Suppressor macrophage treated with lipopolysaccharide for 4 hours (primary cell): ENCODE measurements at regions not wholly inside any gene's neighbourhood (a gene's known extent, or its start where the extent isn't known, plus 50 kb on each side); places are given as distances from the start of the nearest gene placed in this dataset.
"Not testable (repeated sequence)": the region's sequence is repeated elsewhere in the genome, so short reads cannot be mapped to it uniquely, and the experiment has no call there.

Experiments
- DNase-seq: peaks from one replicate; pipeline ENCODE4 v3.0.0-alpha.2; 2020

DNA sequence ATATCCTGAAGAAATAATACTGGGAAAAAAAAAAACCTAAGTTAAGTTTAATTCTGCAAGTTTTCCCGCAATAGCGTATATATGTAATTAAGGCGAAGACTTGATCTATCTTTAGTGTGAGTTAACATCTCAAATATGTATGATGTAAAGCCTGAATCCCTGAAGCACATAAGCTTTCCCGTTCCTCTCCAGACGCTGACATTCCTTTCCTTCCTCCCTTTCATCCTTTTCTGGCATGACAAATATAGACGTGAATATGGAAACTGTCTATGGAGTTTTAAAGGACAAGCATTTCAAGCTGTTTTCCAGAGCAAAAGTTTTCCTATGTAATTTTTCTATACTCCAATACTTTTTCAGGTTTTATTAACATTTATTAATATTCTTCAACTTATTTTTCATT lies 637.0 kb downstream of the COL12A1 start:
- DNase-seq = no peak

DNA sequence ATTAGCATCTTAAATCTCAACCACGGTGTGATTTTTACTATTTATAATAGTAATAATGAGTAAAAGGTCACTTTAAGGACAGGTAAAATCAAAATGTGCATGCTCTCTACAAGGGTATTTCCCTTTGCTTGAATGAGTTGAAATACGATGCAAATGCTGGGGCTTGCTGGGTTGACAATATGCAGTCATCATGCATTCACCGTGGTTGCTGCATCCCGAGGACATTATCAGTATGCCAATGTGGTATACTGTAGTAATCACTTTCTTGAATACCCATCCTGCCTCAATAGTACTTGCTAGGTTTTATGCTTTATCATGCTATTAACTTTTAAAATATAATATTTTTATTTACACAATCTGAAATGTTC lies 637.9 kb downstream of the COL12A1 start:
- not testable (repeated sequence) for DNase-seq

- DNase-seq = no peak
These were observed 638.5 kb downstream of the COL12A1 start for GRCh38 chr6:74567281-74567922.

- DNase-seq = no peak
These were observed 648.6 kb downstream of the COL12A1 start for GRCh38 chr6:74557236-74557635.

DNA sequence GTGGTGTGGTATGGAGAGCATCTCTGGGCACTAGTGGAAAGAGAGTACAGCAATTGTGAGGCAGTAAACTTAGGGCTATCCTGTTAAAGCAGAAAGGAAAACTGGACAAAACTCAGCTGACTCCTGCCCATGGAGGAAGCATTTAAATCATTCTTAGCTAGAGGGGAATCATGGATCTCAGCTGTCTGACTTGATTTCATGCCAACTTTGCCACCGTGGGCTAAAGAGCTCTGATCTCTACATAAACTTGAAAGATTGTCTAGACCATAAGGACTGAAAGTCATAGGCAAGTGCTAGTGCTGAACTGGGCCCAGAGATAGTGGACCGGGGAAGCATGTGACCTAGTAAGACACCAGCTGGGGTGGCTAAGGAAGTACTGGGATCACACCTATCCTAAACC lies 651.8 kb downstream of the COL12A1 start:
- DNase-seq = no peak

GRCh38 chr6:74551896-74552295 lies 654.0 kb downstream of the COL12A1 start:
- no peak for DNase-seq

DNA sequence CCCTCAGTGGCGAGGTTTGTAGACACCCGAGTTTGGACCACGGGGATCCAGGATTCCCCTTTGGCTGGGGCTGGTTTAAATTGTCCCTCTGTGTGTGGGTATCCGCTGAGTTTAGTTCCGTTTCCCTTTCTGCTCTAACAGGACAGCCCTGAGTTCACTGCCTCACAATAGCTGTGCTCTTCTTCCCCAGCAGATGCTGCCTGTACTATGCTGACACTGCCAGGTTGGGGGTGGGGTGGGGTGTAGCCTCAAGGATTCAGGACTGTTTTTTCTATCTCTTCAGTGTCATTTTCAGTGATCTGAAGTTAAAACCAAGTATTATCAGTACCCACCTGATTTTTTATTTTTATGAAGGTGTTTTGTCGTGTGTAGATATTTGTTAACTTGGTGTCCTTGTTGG lies 655.0 kb downstream of the COL12A1 start:
- no peak for DNase-seq

DNA sequence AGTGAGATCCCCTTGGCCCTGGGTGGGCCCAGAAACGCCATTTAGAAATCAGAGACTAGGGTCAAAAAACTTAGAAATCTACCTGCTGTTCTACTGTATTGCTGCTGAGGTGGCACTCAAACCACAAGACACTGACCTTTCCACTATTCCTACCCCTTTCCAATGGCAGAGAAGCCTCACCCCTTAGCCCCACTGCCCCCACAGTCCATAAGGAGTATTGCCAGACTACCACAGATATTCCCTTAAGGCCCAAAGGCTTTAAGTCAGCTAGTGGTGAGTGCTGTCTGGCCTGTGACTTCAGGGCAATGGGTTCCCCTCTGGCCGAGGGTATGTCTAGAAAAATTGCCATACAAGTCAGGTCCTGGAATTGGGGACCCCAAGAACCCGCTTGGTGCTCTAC lies 656.1 kb downstream of the COL12A1 start:
- DNase-seq = no peak

DNA sequence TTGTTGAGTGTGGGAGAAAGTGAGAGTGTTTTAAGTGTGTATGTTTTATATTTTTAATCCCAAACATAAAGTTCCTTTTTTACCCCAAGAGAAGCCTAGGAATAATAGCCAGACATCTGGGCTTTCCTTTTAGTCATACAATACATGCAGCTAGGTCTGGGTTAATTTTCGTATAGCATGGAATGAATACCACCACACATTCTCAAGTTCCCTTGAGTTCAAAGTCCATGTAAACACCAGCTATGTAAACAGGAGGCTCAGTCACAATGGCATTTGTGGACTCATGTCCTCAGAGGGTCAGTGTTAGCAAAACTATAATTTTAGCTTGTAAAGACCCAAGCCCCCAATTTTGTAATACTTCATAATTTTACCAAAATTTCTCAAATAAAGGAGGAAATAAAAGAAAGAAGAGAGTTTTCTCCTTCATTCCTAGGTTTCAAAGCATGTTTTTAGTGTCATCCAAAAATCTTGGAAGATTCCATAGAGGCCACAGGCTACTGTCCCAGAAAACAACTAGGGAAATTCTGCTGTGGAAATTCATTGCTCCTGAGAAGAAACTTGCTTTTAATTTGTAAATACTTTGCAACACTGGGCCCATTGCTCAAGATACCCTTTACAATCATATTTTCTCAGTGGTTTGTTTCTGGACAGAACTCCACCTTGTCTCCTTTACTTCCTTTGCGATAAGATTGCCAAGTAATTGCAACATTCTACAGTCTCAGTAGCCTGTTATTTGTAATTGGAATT lies 671.2 kb downstream of the COL12A1 start:
- DNase-seq = no peak

- DNase-seq = no peak
These were observed 686.7 kb downstream of the COL12A1 start for GRCh38 chr6:74519163-74519562.

DNA sequence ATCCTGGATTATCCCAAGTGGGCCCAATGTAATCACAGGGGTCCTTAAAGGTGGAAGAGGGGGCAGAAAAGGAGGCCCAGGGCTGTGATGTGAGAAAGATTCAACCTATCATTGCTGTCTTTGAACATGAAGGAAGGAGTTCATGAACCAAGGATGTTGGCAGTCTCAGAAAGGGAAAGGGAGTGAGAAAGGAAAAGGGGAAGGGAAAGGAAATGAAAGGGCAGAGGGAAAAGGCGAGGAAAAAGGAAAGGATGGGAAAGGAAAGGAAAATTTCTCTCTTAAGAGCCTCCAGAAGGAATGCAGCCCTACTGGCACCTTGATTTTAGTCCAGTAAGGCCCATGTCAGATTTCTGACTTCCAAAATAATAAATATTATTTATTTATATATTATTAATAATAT lies 687.8 kb downstream of the COL12A1 start:
- DNase-seq = no peak

GRCh38 chr6:74510878-74511277 lies 695.0 kb downstream of the COL12A1 start:
- no peak for DNase-seq

GRCh38 chr6:74507649-74508048 lies 698.2 kb downstream of the COL12A1 start:
- no peak for DNase-seq

DNA sequence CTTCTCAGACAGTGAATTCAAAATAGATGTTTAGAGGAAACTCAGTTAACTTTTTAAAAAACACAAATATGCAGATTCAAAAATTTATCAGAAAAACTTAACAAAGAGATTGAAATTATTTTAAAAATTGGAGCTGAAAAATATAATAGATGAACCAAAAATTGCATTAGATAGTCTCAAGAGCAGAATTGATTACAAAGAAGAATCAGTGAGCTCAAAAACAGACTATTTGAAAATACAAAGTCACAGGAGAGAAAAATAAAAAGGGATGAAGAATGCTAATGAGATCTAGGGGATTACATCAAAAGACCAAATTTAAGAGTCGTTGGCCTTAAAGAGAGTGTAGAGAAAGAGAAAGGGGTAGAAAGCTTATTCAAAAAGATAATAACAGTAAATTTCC lies 700.5 kb downstream of the COL12A1 start:
- no peak for DNase-seq

- DNase-seq = no peak
These were observed 700.9 kb downstream of the COL12A1 start for GRCh38 chr6:74504941-74505340.

GRCh38 chr6:74492587-74492986 lies 713.3 kb downstream of the COL12A1 start:
- no peak for DNase-seq

GRCh38 chr6:74491844-74492374 lies 713.9 kb downstream of the COL12A1 start:
- DNase-seq = no peak

DNA sequence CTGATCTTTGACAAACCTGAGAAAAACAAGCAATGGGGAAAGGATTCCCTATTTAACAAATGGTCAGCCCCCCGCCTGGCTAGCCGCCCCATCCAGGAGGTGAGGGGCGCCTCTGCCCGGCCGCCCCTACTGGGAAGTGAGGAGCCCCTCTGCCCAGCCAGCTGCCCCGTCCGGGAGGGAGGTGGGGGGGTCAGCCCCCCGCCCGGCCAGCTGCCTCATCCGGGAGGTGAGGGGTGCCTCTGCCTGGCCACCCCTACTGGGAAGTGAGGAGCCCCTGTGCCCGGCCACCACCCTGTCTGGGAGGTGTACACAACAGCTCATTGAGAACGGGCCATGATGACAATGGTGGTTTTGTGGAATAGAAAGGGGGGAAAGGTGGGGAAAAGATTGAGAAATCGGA lies 717.1 kb downstream of the COL12A1 start:
- DNase-seq = not testable (repeated sequence)

DNA sequence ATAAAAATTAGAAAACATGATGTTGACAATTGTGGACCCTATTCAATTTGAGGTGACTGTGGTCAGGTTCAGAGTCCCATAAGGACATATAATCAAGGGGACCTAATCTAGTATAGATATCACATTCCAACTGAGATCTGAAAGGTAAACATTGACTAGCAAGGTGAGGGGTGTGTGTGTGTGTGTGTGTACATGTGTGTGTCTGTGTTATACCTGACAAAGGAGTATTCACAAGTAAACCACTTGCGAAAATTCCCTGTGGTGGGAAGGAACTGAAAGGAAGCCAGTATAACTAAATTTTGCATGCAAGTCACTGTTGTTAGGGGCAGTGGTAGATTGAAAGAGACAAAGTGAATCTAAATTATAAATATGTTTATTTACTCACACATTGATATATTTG lies 723.7 kb downstream of the COL12A1 start:
- DNase-seq = no peak

DNA sequence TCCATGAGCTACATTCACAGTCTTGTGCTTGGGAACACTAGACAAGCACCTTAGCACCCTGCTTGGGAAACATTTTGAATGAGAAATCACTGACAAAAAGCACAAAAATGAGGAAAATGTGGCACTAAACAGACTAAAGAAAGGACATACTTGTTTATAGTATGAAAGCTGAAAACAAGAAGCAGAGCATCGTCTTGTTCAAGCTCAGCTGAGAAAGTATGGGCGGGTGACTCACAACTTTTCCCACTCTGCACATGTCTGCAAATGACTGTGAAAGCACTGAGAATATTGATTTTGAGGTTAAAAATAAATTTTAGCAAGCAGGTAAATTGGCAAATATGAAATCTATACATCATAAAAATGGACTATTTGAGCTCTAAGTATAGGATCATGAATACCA lies 725.3 kb downstream of the COL12A1 start:
- DNase-seq = no peak

DNA sequence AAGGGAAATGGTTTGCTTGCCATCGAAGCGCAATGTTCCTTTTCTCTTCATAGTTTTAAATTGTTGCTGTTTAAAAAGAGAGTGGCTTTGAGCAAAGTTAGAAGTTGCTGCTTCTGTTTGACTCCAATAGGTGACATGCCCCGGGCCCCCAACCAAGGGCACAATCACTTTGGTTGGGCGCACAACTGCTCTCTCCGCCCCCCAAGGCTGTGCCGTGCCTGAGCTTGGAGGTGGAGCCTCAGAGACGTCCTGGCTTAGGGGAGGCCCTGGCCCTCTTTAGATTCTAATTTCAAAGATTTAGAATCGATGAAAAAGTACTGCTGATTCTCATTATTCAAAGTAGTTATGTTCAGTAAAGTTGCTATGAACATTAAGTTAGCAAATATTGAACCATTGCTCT lies 725.9 kb downstream of the COL12A1 start:
- DNase-seq = no peak

DNA sequence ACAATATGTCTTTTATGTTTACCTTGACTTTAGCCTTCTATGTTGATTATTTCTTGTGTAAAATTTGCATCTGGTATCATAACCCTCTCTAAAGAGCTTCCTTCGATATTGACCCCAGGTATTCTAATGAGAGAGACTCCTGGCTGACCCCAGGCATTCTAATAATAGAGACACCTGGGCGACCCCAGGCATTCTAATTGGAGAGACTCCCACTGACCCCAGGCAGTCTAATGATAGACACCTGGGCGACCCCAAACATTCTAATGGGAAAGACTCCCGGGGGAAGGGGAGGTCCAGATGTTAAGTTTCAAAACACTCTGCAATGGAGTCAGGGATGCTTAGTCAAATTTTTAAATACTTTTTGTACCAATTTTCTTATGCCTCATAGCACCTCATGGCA lies 726.4 kb downstream of the COL12A1 start:
- no peak for DNase-seq

- not testable (repeated sequence) for DNase-seq
These were observed 731.8 kb downstream of the COL12A1 start for GRCh38 chr6:74474046-74474445.

DNA sequence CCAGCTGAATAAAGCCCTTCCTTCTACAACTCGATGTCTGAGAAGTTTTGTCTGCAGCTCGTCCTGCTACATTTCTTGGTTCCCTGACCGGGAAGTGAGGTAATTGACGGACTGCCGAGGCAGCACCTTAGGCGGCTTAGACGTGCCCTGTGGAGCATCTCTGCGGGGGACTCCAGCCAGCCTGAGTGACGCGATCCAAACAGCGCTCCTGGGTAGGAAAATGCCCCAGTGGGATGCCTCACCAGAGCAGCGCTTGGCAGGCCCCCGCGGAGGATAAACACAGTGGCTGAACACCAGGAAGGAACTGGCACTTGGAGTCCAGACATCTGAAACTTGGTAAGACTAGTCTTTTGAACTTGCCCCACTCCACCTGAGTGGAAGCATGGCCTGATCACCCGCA lies 737.3 kb downstream of the COL12A1 start:
- not testable (repeated sequence) for DNase-seq
